Brain microvascular endothelial cell (primary cell): ENCODE measurements at regions not wholly inside any gene's neighbourhood (a gene's known extent, or its start where the extent isn't known, plus 50 kb on each side); places are given as distances from the start of the nearest gene placed in this dataset.
"Not testable (repeated sequence)": the region's sequence is repeated elsewhere in the genome, so short reads cannot be mapped to it uniquely, and the experiment has no call there.

Experiments
- DNase-seq: peaks from one replicate; pipeline ENCODE4 v3.0.0-alpha.2; 2020
- H3K27ac ChIP-seq: fragments of 250-450 bp; sonication (Bioruptor Pico); 2 replicates; pipeline ENCODE4 v1.5.1; 2020; ENCODE audit warnings: mild to moderate bottlenecking, moderate library complexity
- H3K27me3 ChIP-seq: fragments of 250-450 bp; sonication (Bioruptor Pico); replicated peaks from 2 replicates; pipeline ENCODE4 v1.5.1; 2020; ENCODE audit warnings: mild to moderate bottlenecking
- H3K36me3 ChIP-seq: fragments of 250-450 bp; sonication (Bioruptor Pico); replicated peaks from 2 replicates; pipeline ENCODE4 v1.5.1; 2020; ENCODE audit warnings: mild to moderate bottlenecking
- H3K4me3 ChIP-seq: 2 replicates; pipeline ENCODE4 v1.5.1; 2011; ENCODE audit warnings: low read depth, mild to moderate bottlenecking, control low read depth, low read length, moderate library complexity
- in situ Hi-C: cut with HindIII; loops from 2 replicates; pipeline ENCODE4 v1.10.0; 2017; ENCODE audit warnings: low sequenced_read_pairs, low pct_ligation_motif_present
- TF ChIP-seq, protein P1 (sequence below): IDR thresholded peaks from 2 replicates; pipeline ENCODE4 v1.5.1; 2011; ENCODE audit warnings: low read depth, mild to moderate bottlenecking, moderate library complexity, low read length, control low read depth, inconsistent platforms; ENCODE audit errors: missing control alignments

DNA sequence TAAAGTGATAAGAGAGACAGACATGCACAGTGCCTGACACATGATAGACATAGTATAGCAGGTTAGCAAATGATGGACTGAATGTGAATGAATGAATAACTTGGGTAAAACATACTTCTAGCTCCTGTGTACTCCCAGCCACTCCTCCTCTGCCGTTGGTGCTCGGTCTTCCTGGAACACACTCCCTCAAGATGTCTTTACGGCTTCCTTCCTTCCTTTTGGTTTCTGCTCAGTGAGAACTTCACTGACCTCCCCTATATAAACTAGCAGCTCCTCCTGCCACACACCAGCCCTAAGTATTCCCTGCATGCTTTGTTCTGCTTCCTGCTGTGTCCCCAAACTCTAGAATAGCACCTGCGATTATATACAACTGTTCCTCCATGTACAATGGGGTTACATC lies 50.2 kb downstream of the RAD54L2 start:
- TF ChIP-seq, protein P1, sequence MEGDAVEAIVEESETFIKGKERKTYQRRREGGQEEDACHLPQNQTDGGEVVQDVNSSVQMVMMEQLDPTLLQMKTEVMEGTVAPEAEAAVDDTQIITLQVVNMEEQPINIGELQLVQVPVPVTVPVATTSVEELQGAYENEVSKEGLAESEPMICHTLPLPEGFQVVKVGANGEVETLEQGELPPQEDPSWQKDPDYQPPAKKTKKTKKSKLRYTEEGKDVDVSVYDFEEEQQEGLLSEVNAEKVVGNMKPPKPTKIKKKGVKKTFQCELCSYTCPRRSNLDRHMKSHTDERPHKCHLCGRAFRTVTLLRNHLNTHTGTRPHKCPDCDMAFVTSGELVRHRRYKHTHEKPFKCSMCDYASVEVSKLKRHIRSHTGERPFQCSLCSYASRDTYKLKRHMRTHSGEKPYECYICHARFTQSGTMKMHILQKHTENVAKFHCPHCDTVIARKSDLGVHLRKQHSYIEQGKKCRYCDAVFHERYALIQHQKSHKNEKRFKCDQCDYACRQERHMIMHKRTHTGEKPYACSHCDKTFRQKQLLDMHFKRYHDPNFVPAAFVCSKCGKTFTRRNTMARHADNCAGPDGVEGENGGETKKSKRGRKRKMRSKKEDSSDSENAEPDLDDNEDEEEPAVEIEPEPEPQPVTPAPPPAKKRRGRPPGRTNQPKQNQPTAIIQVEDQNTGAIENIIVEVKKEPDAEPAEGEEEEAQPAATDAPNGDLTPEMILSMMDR, result no peak
- in situ Hi-C loops, result no loop called here
- Histone ChIP-seq H3K27me3 (no peaks in the 10 kb centered on the region), H3K27ac (no peak overlapping the region), H3K4me3 (no peak overlapping the region), H3K36me3 (no peaks in the 10 kb centered on the region)
- DNase-seq, result no peak

- in situ Hi-C loops, result no loop called here
- Histone ChIP-seq H3K27me3 (no peaks in the 10 kb centered on the region), H3K27ac (no peak overlapping the region), H3K36me3 (no peaks in the 10 kb centered on the region), H3K4me3 (no peak overlapping the region)
- DNase-seq, result peak; percentile 46
- TF ChIP-seq, protein P1, result no peak
These were observed 52.7 kb downstream of the RAD54L2 start for GRCh38 chr3:51591231-51591630.

GRCh38 chr3:51593697-51594096 lies 55.2 kb downstream of the RAD54L2 start:
- TF ChIP-seq, protein P1, result no peak
- Histone ChIP-seq H3K27ac (no peak overlapping the region), H3K27me3 (no peaks in the 10 kb centered on the region), H3K36me3 (no peaks in the 10 kb centered on the region), H3K4me3 (no peak overlapping the region)
- DNase-seq, result no peak
- in situ Hi-C loops, result no loop called here

DNA sequence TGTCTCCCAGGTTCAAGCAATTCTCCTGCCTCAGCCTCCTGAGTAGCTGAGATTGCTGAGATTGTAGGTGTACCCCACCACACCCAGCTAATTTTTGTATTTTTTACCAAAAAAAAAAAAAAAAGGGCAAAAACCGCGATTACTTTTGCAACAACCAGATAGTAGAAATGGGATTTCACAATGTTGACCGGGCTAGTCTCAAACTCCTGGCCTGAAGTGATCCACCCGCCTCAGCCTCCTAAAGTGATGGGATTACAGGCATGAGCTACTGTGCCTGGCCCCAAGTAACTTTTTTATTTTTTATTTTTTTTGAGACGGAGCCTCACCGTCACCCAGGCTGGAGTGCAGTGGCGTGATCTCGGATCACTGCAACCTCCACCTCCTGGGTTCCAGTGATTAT lies 61.1 kb downstream of the RAD54L2 start:
- H3K27me3 ChIP-seq, H3K27ac ChIP-seq, H3K4me3 ChIP-seq, DNase-seq, H3K36me3 ChIP-seq, in situ Hi-C loops: not testable (repeated sequence)

DNA sequence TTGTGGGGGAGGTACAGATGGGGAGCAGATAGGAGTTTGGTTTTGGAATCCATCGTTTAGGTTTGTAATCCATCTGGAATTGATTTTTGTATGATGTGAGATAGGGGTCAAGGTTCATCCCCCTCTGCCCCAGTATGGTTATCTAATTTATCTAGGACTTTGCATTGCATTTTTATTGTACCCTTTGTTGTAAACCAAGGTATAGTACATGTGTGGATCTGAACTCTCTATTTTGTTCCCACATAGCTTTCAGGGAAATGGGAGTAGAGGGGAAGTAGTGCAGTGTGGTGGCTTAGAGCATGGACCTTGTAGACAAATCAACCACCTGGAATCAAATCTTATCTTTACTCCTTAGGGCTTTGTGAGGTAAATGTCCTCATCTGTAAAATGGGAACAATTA lies 65.7 kb downstream of the RAD54L2 start:
- Histone ChIP-seq H3K36me3 (no peaks in the 10 kb centered on the region), H3K27me3 (no peaks in the 10 kb centered on the region), H3K27ac (no peak overlapping the region), H3K4me3 (no peak overlapping the region)
- TF ChIP-seq, protein P1, result no peak
- in situ Hi-C loops, result no loop called here
- DNase-seq, result no peak

GRCh38 chr3:51605938-51606337 lies 65.1 kb upstream of the TEX264 start:
- no peaks in the 10 kb centered on the region for H3K36me3 ChIP-seq
- in situ Hi-C loops, result no loop called here
- TF ChIP-seq, protein P1, result no peak
- H3K4me3 ChIP-seq, result no peak overlapping the region
- H3K27me3 ChIP-seq, result no peaks in the 10 kb centered on the region
- no peak overlapping the region for H3K27ac ChIP-seq
- no peak for DNase-seq

DNA sequence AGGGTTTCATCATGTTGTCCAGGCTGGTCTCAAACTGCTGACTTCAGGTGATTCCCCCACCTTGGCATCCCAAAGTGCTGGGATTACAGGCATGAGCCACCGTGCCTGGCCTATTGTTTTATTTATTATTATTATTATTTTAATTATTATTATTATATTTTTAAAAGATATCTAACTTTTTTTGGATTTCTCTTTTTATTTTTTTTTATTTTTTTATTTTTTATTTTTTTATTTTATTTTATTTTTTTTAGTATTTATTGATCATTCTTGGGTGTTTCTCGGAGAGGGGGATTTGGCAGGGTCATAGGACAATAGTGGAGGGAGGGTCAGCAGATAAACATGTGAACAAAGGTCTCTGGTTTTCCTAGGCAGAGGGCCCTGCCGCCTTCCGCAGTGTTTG lies 64.2 kb upstream of the TEX264 start:
- H3K27ac ChIP-seq, DNase-seq, H3K4me3 ChIP-seq, H3K27me3 ChIP-seq, H3K36me3 ChIP-seq, in situ Hi-C loops: not testable (repeated sequence)

GRCh38 chr3:51607591-51608325 lies 63.3 kb upstream of the TEX264 start:
- H3K27me3 ChIP-seq, H3K27ac ChIP-seq, DNase-seq, H3K4me3 ChIP-seq, H3K36me3 ChIP-seq, in situ Hi-C loops: not testable (repeated sequence)
